ENCODE measurements at regions not wholly inside any gene's neighbourhood (a gene's known extent, or its start where the extent isn't known, plus 50 kb on each side); places are given as distances from the start of the nearest gene placed in this dataset.
A peak's percentile ranks its signal among the peaks of the same experiment; 100 is the strongest.
"Not testable (repeated sequence)": the region's sequence is repeated elsewhere in the genome, so short reads cannot be mapped to it uniquely, and the experiment has no call there.

GRCh38 chr12:9361879-9362326 is 153.7 kb upstream of the PZP start (continued):
- TF ChIP-seq POU2F2 (IDR thresholded peaks at IDR 0.05; ENCODE audit: borderline replicate concordance, low read depth, low read length) = peak; percentile 20; the same call in 1 of the 3 replicates
- TF ChIP-seq ETV6 (conservative IDR thresholded peaks at IDR 0.05 in 1 of 2, IDR thresholded peaks at IDR 0.05 in 1 of 2; ENCODE audit: borderline replicate concordance in 1 of 2, low read depth in 1 of 2) = peak in 1 of 2 experiments; percentile 61; a peak in 2 of 4 replicates

- POLR2A ChIA-PET = interaction anchor here (1.3 kb wide), 1 partner anchor 8 kb away, joined by 8 read pairs; no protein-coding TSS in a partner anchor
Observed at GRCh38 chr12:9354009-9354754, 146.0 kb upstream of the PZP start.

More at GRCh38 chr12:9354009-9354754, 146.0 kb upstream of the PZP start:
- 77% methylated on average over 4 of the region's 4 CpGs for WGBS (ENCODE audit: insufficient coverage, insufficient replicate concordance, low lambda C conversion rate, missing lambda C conversion rate)
- RAD21 ChIA-PET (ENCODE audit: unreplicated experiment); DNase-seq (ENCODE audit: low read depth, low spot score); in situ Hi-C loops (cut with MboI); H2AFZ ChIP-seq (ENCODE audit: control insufficient read depth, low read depth, low read length); BruUV-seq (replicated peaks); H3K4me2 ChIP-seq (ENCODE audit: control insufficient read depth, insufficient read depth); intact Hi-C loops (cut with micrococcal nuclease; ENCODE audit: unreplicated experiment); ATAC-seq; H3K9ac ChIP-seq (ENCODE audit: control insufficient read depth, insufficient read depth, low read length); H3K4me1 ChIP-seq (ENCODE audit: control insufficient read depth, insufficient read depth, low read length); H4K20me1 ChIP-seq (ENCODE audit: control insufficient read depth, insufficient read depth); H3K79me2 ChIP-seq (ENCODE audit: control insufficient read depth, insufficient read depth, low read length); H3K4me3 ChIP-seq; H3K27me3 ChIP-seq (replicated peaks in 1 of 2; ENCODE audit: control insufficient read depth in 2 of 2, insufficient read depth in 2 of 2, low read length in 1 of 2); H3K27ac ChIP-seq (ENCODE audit: control insufficient read depth, insufficient read depth); H3K36me3 ChIP-seq (ENCODE audit: control insufficient read depth in 2 of 2, insufficient read depth in 2 of 2, low read length in 1 of 2); FAIRE-seq: not testable (repeated sequence)
- TF ChIP-seq ZBTB33 (IDR thresholded peaks at IDR 0.05) (0 out of 2 replicates have a peak, but pooled peaks have one; percentile 39), KLF5 (IDR thresholded peaks at IDR 0.05; ENCODE audit: partially characterized antibody) (peak; percentile 61), JUNB (IDR thresholded peaks at IDR 0.05) (peak; percentile 29; the same call in 1 of the 2 replicates), CBX5 (IDR thresholded peaks at IDR 0.05; ENCODE audit: low read depth) (peak; percentile 90; the same call in 1 of the 2 replicates)
- H3K9me3 ChIP-seq (replicated peaks; ENCODE audit: control insufficient read depth, insufficient read depth, low read length) = peaks cover 28% of the 10 kb centered on the region
- ChIA-PET SMC1A (ENCODE audit: uncharacterized antibody, unreplicated experiment) (interaction anchor here (0.7 kb wide), 1 partner anchor 9 kb away, joined by 3 read pairs; no protein-coding TSS in a partner anchor), CTCF (interaction anchor here (0.7 kb wide), 1 partner anchor 12 kb away, joined by 3 read pairs; no protein-coding TSS in a partner anchor)
